Right ventricle myocardium inferior (tissue), 1 donor: ENCODE measurements at regions not wholly inside any gene's neighbourhood (a gene's known extent, or its start where the extent isn't known, plus 50 kb on each side); places are given as distances from the start of the nearest gene placed in this dataset.

Experiments used
- ATAC-seq: fragments of 200-7000 bp; cut with Tn5 transposase; one replicate; pipeline ENCODE4 v1.9.1; 2020; ENCODE audit warnings: mild to moderate bottlenecking, moderate library complexity
- DNase-seq: peaks from one replicate; pipeline ENCODE4 v3.0.0; 2021; ENCODE audit errors: missing footprints
- intact Hi-C: fragments of 100-400 bp; cut with DNase I; formaldehyde crosslinking; loops from one replicate; pipeline ENCODE4 v1.11.0; 2022
- donor health status: DM: no; HTN: yes; CAD: no; lungs with severe emphysema.

GRCh38 chr2:118502106-118502505 is 345.3 kb downstream of the EN1 start:
- DNase-seq (no peak), ATAC-seq (no peak)
- intact Hi-C loops = no loop called here

DNA sequence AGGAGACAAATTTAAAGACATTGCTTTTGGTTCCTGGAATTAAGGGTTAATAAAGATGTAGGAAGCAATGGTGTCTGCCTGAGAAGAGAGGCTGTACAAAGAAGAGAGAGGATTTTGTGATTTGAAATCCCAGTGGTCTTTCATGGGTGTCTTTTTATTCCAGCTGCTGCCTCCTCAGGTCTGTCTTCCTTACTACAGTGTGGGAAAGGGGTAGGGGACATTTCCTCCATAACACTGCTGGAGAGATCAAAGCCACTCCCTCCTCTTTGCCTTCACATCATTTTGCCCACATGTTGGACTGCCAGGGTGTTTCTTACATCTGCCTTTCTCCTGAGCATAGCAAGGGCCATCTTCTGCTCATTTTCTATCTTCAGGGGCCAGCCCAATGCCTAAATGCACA is 348.5 kb downstream of the EN1 start:
- DNase-seq (no peak), ATAC-seq (no peak)

DNA sequence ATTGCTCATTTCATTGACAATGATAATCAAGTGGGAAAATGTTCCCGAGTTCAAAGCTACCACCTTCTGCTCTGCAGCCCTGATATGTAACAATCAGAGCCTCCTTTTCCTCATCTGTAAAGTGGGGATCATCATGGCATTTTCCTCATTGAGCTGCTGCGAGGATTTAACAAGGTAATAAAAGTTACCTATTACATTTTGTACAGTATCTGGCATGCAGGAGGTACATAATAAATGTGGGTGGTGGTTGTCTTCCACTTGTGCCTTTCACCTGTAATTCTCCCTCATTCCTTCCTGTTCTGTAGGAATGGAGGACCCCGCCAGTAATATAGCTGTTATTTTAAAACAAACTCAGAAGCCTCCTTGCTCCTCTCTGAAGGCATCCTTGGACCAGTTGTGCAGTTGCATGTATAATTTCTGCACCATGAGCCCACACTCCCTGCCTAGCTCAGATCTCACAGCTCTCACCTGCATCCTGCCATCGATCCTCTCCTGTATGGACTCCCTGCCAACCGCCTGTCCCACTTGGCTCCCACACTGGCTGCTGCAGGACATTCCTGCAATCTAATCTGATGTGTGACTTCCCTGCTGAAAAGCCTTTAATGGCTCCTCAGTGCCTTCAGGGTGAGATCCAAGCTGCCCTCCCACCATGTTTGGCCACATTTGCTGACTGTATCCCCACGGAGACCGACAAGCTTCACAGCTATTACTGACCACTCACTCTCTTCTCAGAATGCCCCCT is 350.4 kb downstream of the EN1 start:
- DNase-seq = no peak
- ATAC-seq = no peak
- intact Hi-C loops = no loop called here

More for the DNA sequence above, 348.5 kb downstream of the EN1 start:
- intact Hi-C loops = no loop called here

DNA sequence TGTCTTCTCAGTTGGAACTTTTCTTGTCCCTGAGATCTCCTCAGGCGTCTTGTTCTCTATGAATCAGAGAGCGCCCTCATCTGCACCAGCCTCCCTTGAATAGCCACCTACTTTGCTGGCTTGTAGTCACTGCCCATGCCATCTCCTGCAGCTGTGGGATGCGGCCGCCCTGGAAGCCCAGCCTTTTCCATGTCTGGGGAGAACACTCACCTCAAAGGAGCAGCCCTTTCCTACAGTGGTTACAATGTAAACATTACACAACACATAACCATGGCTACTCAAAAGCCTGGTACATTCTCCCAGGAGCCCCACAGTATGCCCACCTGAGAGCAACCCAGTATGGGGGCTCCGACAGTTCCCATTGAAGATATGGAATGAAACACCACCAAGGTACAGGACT is 351.0 kb downstream of the EN1 start:
- ATAC-seq = no peak

DNA sequence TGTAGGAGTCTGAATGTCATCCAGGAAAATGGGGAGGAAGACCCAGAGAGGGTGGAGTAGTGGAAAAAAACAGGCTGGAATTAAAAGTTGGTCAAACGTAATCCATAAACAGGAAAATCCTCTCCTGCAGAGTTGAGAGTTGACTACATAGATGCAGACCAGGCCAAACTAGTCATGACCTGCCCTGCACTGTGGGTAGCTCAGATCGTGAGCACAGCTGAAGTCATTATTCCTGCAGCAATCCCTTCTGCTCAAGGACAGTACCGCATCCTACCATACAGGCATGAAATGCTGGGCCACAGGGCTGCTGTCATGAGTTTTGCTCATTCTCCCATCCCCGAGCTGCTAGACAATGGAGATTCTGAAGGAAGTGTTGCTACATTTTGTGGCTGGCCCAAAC is 352.2 kb downstream of the EN1 start:
- intact Hi-C loops = no loop called here
- no peak for ATAC-seq
- no peak for DNase-seq

More for the DNA sequence above, 351.0 kb downstream of the EN1 start:
- intact Hi-C loops = no loop called here
- DNase-seq = no peak

GRCh38 chr2:118493213-118493612 is 354.2 kb downstream of the EN1 start:
- DNase-seq = no peak
- no peak for ATAC-seq
- intact Hi-C loops = no loop called here

- DNase-seq (no peak), ATAC-seq (no peak)
- intact Hi-C loops = no loop called here
Measured at GRCh38 chr2:118492335-118492734, 355.1 kb downstream of the EN1 start.

- ATAC-seq = no peak
- no peak for DNase-seq
- intact Hi-C loops = no loop called here
Measured at GRCh38 chr2:118490330-118490729, 357.1 kb downstream of the EN1 start.

DNA sequence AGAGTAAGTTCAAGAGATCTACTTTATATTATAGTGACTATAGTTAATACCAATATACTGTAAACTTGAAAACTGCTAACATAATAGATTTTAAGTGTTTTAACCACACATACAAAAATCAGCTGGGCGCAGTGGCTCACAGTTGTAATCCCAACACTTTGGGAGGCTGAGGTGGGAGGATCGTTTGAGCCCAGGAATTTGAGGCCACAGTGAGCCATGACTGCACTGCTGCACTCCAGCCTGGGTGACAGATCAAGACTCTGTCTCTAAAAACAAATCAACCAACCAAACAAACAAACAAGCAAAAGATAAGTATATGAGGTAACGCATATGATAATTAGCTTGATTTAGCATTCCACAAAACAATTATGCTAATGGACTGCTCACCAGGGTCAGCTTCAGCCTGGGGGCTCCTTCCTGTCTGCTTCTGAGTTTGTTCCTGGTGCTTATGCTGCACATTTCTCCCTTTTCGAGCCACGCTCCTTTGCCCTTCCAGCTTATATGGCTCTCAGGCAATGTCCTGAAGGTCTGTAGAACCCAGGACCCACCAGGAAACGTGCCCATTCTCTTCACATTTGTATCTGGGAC is 357.6 kb downstream of the EN1 start:
- ATAC-seq (no peak), DNase-seq (no peak)
- intact Hi-C loops = no loop called here

DNA sequence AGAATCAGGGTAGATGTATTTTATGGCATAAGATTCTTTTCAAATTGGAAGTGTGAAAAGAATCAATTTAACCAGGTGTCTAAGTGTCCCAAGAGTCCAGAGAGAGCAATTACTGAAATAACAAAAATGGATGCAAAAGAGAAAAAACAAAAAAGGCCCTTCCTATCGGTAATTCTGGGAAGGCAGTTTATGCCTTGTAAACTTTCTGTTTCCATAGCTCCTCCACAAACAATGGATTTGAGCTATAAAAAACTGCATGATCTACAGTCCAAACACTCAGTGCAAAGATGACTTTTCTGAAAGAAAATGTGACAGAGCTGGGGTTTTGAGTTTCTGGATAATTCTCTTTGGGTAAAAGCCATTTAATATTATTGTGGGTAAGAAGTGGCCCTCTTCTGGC is 366.1 kb downstream of the EN1 start:
- intact Hi-C loops = no loop called here
- no peak for DNase-seq

DNA sequence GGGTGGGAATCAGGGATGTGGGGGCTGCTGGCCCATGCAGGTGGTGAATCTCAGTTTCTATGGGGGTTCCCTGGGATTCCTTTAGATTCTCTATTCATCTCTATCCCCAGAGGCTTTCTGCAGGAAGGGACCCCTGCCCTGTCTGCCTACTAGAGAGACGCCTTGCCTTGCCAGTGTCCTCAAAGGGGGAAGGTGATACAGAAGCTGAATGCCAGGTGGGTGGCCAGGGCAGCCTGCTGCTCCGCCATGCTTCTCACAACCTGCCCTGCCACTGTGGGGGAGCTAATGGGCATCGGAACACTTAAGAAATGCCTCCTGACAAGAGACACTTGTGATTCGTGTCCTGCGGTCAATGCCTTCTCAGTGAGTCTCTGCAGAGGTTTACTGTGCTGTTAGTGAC is 368.4 kb downstream of the EN1 start:
- DNase-seq (no peak), ATAC-seq (no peak)
- intact Hi-C loops = no loop called here

More for the DNA sequence above, 366.1 kb downstream of the EN1 start:
- ATAC-seq = no peak

- no peak for DNase-seq
- intact Hi-C loops = no loop called here
- no peak for ATAC-seq
Measured at GRCh38 chr2:118477111-118477862, 370.2 kb downstream of the EN1 start.

DNA sequence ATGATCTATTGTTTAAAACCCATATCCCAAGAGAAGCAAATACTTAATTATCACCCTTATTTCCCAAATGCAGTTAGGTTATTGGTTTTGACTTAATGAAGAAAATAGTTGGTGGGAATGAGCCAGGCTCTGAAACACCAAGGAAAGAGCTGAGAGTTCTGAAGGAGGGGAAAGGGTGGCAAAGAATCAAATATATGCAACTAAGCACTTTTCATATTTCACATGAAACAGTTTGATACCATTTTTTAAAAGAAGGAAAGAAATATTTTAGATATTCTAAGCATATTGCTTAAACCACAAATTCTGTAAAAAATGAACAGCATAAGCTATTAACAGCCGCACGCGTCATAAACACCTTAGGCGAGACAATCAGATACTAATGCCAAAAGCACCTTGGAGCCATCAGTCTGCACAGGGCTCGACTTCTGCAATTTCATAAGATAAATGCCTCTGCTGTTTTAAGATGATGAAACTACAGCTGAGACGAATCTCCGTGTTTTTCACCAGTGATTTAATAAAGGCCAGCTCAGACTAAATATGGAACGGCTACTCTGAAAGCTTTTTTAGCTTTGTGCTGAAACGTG is 371.7 kb downstream of the EN1 start:
- ATAC-seq (no peak), DNase-seq (no peak)
- intact Hi-C loops = no loop called here

GRCh38 chr2:118474541-118474920 is 372.9 kb downstream of the EN1 start:
- intact Hi-C loops = no loop called here
- DNase-seq = no peak
- no peak for ATAC-seq

DNA sequence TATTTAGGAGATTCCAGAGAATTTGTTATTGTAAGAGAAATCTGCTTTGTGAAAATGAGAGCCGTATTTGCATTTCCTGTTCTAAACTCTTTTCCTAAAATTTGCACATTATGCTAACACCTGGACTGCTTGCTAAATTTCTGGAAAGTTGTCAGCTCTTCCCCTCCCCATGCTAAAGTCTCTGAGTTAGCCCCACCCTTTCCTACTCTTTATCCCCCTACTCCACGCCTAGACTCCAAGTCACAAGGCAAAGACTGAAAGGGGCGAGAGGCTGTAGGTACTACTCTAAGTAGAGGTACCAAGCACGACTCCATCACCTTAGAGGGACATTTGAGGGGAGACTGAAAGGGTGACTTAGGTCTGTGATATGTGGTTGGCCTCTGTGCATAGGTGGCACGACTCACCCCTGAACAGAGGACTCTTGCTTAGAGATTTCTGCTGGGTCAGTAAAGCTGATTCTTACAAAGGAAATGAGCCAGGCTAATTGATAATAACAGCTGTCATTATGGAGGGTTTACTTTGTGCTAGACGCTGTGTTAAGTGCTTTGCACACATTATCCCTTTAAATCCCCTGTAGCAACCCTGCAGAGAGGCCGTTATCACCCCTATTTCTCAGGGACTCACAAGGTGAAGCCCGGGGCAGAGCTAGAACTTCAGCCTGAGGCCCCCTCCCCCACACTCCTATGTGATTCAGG is 373.5 kb downstream of the EN1 start:
- intact Hi-C loops = no loop called here
- DNase-seq = no peak
- ATAC-seq = no peak

DNA sequence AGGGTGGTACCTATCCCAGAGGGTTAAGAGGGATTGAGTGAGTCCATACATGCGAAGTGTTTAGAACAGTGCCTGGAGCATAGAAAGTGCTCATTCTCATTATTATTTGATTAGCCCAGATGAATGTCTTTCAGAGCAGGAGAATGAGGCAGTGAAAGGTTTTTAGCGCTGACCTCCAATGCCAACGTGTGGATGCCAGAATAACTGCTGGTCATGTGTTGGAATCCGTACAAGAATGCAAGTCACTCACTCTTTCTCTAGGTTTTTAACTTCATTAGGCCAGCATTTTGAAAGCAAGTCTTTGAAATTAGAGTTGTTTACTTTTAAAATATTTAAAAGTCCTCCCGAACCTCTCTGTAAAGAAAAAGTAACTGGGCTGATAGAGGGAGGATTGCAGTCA is 374.2 kb downstream of the EN1 start:
- ATAC-seq = no peak
- intact Hi-C loops = no loop called here
- DNase-seq = no peak

- intact Hi-C loops = no loop called here
- no peak for DNase-seq
- ATAC-seq = no peak
Measured at GRCh38 chr2:118470297-118470696, 377.2 kb downstream of the EN1 start.

GRCh38 chr2:118469103-118469502 is 378.3 kb downstream of the EN1 start:
- intact Hi-C loops = no loop called here
- DNase-seq = no peak
- ATAC-seq = no peak

DNA sequence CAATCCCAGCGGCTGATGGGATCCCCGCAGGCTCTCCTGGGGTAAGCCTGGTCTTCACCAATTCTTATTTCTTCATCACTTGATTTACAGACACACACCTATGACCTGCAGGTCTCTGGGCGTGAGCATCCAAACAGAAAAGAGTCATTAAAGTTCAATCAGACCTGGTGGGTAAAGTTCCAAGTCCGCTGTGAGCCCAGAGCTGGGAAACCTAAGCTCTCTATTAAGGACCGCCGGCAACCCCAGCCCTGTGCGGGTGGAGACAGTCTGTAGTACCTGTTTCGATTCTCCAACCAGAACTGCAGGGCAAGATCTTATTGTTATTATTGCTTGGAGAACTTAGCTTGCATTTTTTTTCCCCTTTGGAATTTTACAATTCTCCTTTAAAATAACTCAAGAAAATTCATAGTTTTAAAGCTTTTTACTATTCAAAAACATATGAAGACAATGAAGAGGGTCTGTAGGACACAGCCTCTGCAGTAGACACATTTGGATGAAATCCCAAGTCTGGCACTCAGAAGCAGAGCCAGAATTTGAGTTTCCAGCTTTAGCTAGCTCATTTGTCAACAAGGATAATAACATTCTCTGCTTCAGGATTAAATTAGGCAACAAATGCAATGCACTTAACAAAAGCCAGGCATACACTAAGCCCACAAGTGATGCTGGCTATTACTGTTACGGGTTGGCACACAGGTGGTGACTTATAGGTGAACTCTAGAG is 376.4 kb downstream of the INSIG2 start:
- DNase-seq (no peak), ATAC-seq (no peak)
- intact Hi-C loops = no loop called here
